BLaER1 treated with 17β-estradiol and CSF1 and Interleukin-3, amounts not matched to agents 10 nM and 100 nM (cell line): ENCODE measurements at regions not wholly inside any gene's neighbourhood (a gene's known extent, or its start where the extent isn't known, plus 50 kb on each side); places are given as distances from the start of the nearest gene placed in this dataset.

Source experiments
- H3K27ac ChIP-seq, 11 experiments: shearing (Covaris generic); formaldehyde crosslinking; 2 replicates each; pipeline ENCODE4 v1.8.1; 2022
- H3K27me3 ChIP-seq, 11 experiments: shearing (Covaris generic); formaldehyde crosslinking; 2 replicates each; pipeline ENCODE4 v1.8.1; 2022
- H3K36me3 ChIP-seq, 11 experiments: shearing (Covaris generic); formaldehyde crosslinking; 2 replicates each; pipeline ENCODE4 v1.8.1; 2022
- H3K4me1 ChIP-seq, 10 experiments: shearing (Covaris generic); formaldehyde crosslinking; 2 replicates each; pipeline ENCODE4 v1.8.1; 2022
- H3K4me2 ChIP-seq, 11 experiments: shearing (Covaris generic); formaldehyde crosslinking; 2 replicates each; pipeline ENCODE4 v1.8.1; 2022
- H3K4me3 ChIP-seq, 10 experiments: shearing (Covaris generic); formaldehyde crosslinking; 2 replicates each; pipeline ENCODE4 v1.8.1; 2022
- H3K9ac ChIP-seq, 11 experiments: shearing (Covaris generic); formaldehyde crosslinking; 2 replicates each; pipeline ENCODE4 v1.8.1; 2022
- H3K9me3 ChIP-seq, 11 experiments: shearing (Covaris generic); formaldehyde crosslinking; replicated peaks in 1 of 11; 2 replicates each; pipeline ENCODE4 v1.8.1; 2022
- H4K20me1 ChIP-seq, 11 experiments: shearing (Covaris generic); formaldehyde crosslinking; 2 replicates each; pipeline ENCODE4 v1.8.1; 2022
- Cebpa-rat ChIP-seq, 11 experiments: shearing (Covaris generic); IDR thresholded peaks; 2 replicates each; pipeline ENCODE4 v1.8.1; 2022

GRCh38 chrX:6777238-6778002, 242.5 kb upstream of the VCX3A start:
- Histone ChIP-seq H3K9me3 (no peaks in the 10 kb centered on the region), H3K27me3 (no peaks in the 10 kb centered on the region), H3K4me1 (no peaks in the 10 kb centered on the region), H3K27ac (no peak overlapping the region), H3K4me3 (no peak overlapping the region), H3K9ac (no peak overlapping the region), H4K20me1 (no peaks in the 10 kb centered on the region), H3K36me3 (no peaks in the 10 kb centered on the region), H3K4me2 (no peak overlapping the region)
- no peak for TF ChIP-seq Cebpa-rat (IDR thresholded peaks at IDR 0.05)

- H3K4me1 ChIP-seq, result 0 out of 20 replicates have a peak, but pooled peaks cover 0 to 4% (median 0%) of the 10 kb centered on the region in 10 experiments
- no peaks in the 10 kb centered on the region for H3K27me3 ChIP-seq
- no peak overlapping the region for H3K27ac ChIP-seq
- no peaks in the 10 kb centered on the region for H3K9me3 ChIP-seq
- no peaks in the 10 kb centered on the region for H3K36me3 ChIP-seq
- no peaks in the 10 kb centered on the region for H4K20me1 ChIP-seq
- TF ChIP-seq Cebpa-rat (IDR thresholded peaks at IDR 0.05), result no peak
- H3K9ac ChIP-seq, result no peak overlapping the region
- H3K4me2 ChIP-seq, result no peak overlapping the region
- H3K4me3 ChIP-seq, result no peak overlapping the region
Observed at GRCh38 chrX:6770936-6771335, 236.0 kb upstream of the VCX3A start.

- Histone ChIP-seq H3K9ac (no peak overlapping the region), H3K9me3 (0 out of 22 replicates have a peak, but pooled peaks cover 0 to 5% (median 0%) of the 10 kb centered on the region in 11 experiments), H3K27me3 (no peaks in the 10 kb centered on the region), H3K4me1 (0 out of 20 replicates have a peak, but pooled peaks cover 0 to 4% (median 0%) of the 10 kb centered on the region in 10 experiments), H4K20me1 (no peaks in the 10 kb centered on the region), H3K4me2 (no peak overlapping the region), H3K4me3 (no peak overlapping the region), H3K36me3 (no peaks in the 10 kb centered on the region), H3K27ac (no peak overlapping the region)
- no peak for TF ChIP-seq Cebpa-rat (IDR thresholded peaks at IDR 0.05)
Observed at GRCh38 chrX:6768881-6769280, 234.0 kb upstream of the VCX3A start.

- no peak overlapping the region for H3K4me3 ChIP-seq
- no peak overlapping the region for H3K9ac ChIP-seq
- no peaks in the 10 kb centered on the region for H3K4me1 ChIP-seq
- H3K36me3 ChIP-seq, result no peaks in the 10 kb centered on the region
- H3K4me2 ChIP-seq, result no peak overlapping the region
- no peaks in the 10 kb centered on the region for H4K20me1 ChIP-seq
- 0 out of 22 replicates have a peak, but pooled peaks cover 0 to 5% (median 0%) of the 10 kb centered on the region in 11 experiments for H3K9me3 ChIP-seq
- no peak overlapping the region for H3K27ac ChIP-seq
- no peaks in the 10 kb centered on the region for H3K27me3 ChIP-seq
- no peak for TF ChIP-seq Cebpa-rat (IDR thresholded peaks at IDR 0.05)
Observed at GRCh38 chrX:6761251-6761650, 226.3 kb upstream of the VCX3A start.

- no peaks in the 10 kb centered on the region for H3K4me1 ChIP-seq
- no peaks in the 10 kb centered on the region for H3K27me3 ChIP-seq
- H3K9me3 ChIP-seq, result peaks cover 0 to 2% (median 0%) of the 10 kb centered on the region in 11 experiments; a peak in 3 of 22 replicates
- H3K9ac ChIP-seq, result no peak overlapping the region
- H3K36me3 ChIP-seq, result no peaks in the 10 kb centered on the region
- no peak for TF ChIP-seq Cebpa-rat (IDR thresholded peaks at IDR 0.05)
- H3K27ac ChIP-seq, result no peak overlapping the region
- no peak overlapping the region for H3K4me3 ChIP-seq
- H3K4me2 ChIP-seq, result no peak overlapping the region
- no peaks in the 10 kb centered on the region for H4K20me1 ChIP-seq
Observed at GRCh38 chrX:6759655-6760375, 224.9 kb upstream of the VCX3A start.

GRCh38 chrX:6758234-6758633, 223.3 kb upstream of the VCX3A start:
- Histone ChIP-seq H3K27ac (no peak overlapping the region), H3K27me3 (no peaks in the 10 kb centered on the region), H3K4me1 (no peaks in the 10 kb centered on the region), H3K36me3 (no peaks in the 10 kb centered on the region), H3K4me3 (no peak overlapping the region), H3K9ac (no peak overlapping the region), H4K20me1 (no peaks in the 10 kb centered on the region), H3K9me3 (peaks cover 5 to 13% (median 8%) of the 10 kb centered on the region in 11 experiments; a peak in 16 of 22 replicates), H3K4me2 (no peak overlapping the region)
- no peak for TF ChIP-seq Cebpa-rat (IDR thresholded peaks at IDR 0.05)

GRCh38 chrX:6757631-6758030, 222.7 kb upstream of the VCX3A start:
- H3K27ac ChIP-seq, result no peak overlapping the region
- no peak overlapping the region for H3K4me2 ChIP-seq
- H3K4me3 ChIP-seq, result no peak overlapping the region
- no peak overlapping the region for H3K9ac ChIP-seq
- H3K4me1 ChIP-seq, result no peaks in the 10 kb centered on the region
- no peaks in the 10 kb centered on the region for H4K20me1 ChIP-seq
- no peaks in the 10 kb centered on the region for H3K36me3 ChIP-seq
- peaks cover 5 to 13% (median 8%) of the 10 kb centered on the region in 11 experiments; a peak in 16 of 22 replicates for H3K9me3 ChIP-seq
- no peaks in the 10 kb centered on the region for H3K27me3 ChIP-seq
- TF ChIP-seq Cebpa-rat (IDR thresholded peaks at IDR 0.05), result no peak

GRCh38 chrX:6748595-6748994, 213.7 kb upstream of the VCX3A start:
- H3K27ac ChIP-seq, result no peak overlapping the region
- no peak overlapping the region for H3K4me2 ChIP-seq
- H3K36me3 ChIP-seq, result no peaks in the 10 kb centered on the region
- H3K4me3 ChIP-seq, result no peak overlapping the region
- H3K9ac ChIP-seq, result no peak overlapping the region
- H3K4me1 ChIP-seq, result no peaks in the 10 kb centered on the region
- no peaks in the 10 kb centered on the region for H3K27me3 ChIP-seq
- no peaks in the 10 kb centered on the region for H4K20me1 ChIP-seq
- no peak for TF ChIP-seq Cebpa-rat (IDR thresholded peaks at IDR 0.05)
- H3K9me3 ChIP-seq, result peaks cover 0 to 2% (median 1%) of the 10 kb centered on the region in 11 experiments; a peak in 8 of 22 replicates

- no peak for TF ChIP-seq Cebpa-rat (IDR thresholded peaks at IDR 0.05)
- no peak overlapping the region for H3K4me2 ChIP-seq
- H4K20me1 ChIP-seq, result no peaks in the 10 kb centered on the region
- H3K27ac ChIP-seq, result no peak overlapping the region
- no peaks in the 10 kb centered on the region for H3K9me3 ChIP-seq
- H3K36me3 ChIP-seq, result no peaks in the 10 kb centered on the region
- H3K27me3 ChIP-seq, result no peaks in the 10 kb centered on the region
- no peak overlapping the region for H3K9ac ChIP-seq
- no peak overlapping the region for H3K4me3 ChIP-seq
- no peaks in the 10 kb centered on the region; a peak in 1 of 20 replicates for H3K4me1 ChIP-seq
Observed at GRCh38 chrX:6738518-6739470, 203.9 kb upstream of the VCX3A start.
